ENCODE measurements at regions not wholly inside any gene's neighbourhood (a gene's known extent, or its start where the extent isn't known, plus 50 kb on each side); places are given as distances from the start of the nearest gene placed in this dataset.

DNA sequence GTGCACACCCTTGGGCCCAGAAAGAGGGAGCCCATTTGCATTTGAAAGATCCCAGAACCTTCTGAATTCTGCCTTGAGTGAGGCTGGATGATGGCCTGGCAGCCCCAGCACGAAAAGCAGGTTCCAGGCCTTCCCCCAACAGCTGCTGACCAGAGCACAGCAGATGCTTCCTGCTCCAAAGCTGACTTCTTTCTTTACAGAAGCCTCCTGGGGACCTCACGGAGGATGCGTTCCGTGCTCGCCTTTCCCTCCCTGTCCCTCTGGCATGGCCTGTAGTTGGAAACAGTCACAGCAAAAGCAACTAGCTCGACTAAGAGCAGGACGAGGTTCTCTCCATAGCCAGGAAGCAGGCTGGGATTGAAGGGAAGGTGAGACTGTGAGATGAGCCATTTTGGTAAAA, 107.7 kb upstream of the B3GAT1 start:
- no peak for DNase-seq

- DNase-seq = no peak
Observed at GRCh38 chr11:134519390-134519750, 107.3 kb upstream of the B3GAT1 start.

DNA sequence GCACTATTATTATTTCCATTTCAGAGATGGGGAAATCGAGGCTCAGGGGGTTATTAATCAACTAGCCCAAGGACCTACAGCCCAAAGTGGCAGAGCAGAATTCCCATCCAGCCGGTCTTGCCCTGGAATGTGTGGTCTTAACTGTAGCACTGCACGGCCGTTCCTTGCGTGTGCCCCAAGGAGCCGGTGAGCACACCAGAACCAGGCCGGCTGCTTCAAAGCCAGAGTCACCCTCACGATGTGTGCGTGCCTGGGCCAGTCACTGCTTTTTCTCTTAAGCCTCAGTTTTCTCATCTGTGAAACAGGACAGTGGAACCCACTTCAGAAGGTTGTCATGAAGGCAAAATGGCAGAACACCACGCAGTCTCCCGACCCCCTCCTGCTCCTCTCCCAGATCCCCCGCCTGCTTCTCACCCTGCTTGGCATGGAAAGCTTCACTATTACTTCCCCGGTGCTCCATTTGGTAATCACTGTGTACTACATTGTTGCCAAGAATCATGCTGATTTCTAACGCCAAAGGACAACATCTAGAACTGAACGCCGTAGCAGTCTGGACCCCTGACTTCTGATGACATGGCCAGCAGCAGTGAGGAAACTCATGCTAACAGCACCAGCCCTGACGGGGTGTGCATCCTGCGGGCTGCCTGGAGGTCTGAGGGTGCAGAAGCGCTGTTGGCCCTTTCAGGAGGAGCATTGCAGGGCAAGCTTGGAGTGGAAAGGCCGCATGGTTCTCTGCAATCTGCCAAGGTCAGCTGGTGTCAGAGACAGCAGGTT, 106.8 kb upstream of the B3GAT1 start:
- DNase-seq = no peak

DNA sequence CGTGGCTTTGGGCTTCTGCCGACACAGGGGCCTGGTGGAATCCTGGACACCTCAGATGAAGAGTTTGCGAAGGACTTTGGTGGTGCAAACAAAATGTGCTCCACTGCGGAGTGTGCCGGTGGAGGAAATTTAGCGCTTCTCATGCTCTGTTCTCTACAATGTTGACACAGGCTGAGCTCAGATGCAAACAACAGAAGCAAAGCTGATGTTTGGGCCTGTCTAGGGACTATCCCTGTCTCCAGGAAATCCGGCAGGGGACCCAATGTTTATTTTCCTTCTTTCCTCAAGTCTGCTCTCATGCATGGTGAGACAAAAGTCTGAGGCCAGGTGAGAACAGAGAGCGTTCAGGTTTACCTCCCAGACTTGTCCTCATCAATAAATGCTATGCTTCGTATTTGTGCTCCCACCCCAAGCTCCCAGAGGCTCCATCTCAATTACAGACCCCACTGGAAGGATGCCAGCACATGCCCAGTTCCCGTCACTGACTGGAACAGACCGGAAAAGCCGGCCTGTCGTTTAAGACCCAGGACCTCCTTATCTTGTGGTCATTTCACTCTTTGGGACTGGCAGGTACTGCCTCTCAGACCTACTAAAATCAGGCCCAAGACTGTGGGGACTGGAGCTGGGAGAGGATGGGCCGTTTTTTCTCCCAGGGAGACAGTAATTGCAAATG, 105.7 kb upstream of the B3GAT1 start:
- no peak for DNase-seq

GRCh38 chr11:134517115-134517514, 105.1 kb upstream of the B3GAT1 start:
- DNase-seq = no peak

- DNase-seq = no peak
Observed at GRCh38 chr11:134516529-134516928, 104.5 kb upstream of the B3GAT1 start.

- DNase-seq = no peak
Observed at GRCh38 chr11:134515081-134515960, 103.3 kb upstream of the B3GAT1 start.

DNA sequence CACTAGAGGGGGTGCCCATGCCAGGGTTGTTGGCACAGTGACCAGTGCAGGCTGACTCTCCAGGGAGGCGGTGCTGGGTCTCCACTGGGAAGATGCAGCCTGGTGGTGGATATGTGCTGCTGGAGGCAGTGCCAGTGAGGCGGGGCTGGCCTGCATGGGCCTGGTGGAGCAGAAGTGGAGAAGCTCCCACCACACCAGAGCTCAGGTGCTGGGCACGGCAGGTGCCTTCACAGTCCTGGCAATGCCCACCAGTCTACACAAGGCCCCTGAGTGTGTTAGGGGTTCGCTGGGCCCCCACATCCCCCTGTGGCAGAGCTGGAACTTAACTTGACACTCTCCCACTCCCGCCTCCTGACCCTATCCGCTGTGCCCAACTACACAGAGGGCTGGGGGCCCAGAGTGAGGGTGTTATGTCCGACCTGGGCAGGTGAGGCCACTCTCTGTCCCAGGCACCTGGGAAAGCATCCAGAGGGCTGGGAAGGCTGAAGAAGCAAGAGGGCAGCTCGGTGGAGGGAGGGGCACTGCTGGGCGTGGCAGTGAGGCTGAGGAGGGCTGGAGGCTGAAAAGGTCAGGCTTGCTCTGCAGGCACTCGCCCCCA, 102.4 kb upstream of the B3GAT1 start:
- DNase-seq = no peak

DNA sequence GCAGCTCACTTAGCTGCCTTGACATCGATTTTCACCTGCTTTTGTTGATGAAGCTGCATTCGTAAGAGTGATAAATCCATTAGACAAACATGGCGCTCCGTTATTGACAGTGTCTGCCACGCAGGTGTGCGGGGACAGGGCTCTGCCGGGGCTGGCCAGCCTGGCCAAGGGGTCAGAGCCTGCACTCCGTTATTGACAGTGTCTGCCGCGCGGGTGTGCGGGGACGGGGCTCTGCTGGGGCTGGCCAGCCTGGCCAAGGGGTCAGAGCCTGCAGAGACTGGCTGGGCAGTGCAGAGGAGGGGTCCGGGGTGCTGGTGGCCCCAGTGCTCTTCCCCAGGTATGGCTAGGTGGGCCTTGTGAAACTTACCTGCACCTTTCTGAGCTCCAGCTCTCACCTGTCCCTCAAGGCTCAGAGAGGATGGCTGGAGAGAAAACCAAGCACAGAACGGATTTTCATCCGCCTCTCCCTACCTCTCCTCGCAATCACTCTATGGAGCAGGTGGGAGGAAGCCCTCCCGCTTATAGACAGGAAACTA, 101.6 kb upstream of the B3GAT1 start:
- DNase-seq = no peak

GRCh38 chr11:134512571-134513538, 100.8 kb upstream of the B3GAT1 start:
- no peak for DNase-seq

DNA sequence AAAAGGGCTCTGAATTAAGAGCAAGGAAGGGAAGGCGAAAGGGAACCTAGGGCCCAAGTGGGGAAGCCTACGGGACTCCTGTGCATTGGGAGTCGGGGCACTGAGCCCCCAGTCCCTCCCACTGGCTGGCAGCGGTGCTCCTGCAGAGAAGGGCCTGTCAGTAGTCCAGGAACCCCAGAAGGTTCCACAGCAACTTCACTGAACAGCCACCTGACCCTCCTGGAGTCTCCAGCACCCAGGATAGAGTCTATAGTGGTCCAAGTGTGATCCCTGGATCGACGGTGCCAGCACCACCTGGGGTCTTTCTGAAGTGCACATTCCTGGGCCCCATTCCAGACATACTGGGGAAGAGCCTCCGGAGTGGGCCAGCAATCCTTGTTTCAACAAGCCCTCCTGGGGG, 100.0 kb upstream of the B3GAT1 start:
- no peak for DNase-seq

DNA sequence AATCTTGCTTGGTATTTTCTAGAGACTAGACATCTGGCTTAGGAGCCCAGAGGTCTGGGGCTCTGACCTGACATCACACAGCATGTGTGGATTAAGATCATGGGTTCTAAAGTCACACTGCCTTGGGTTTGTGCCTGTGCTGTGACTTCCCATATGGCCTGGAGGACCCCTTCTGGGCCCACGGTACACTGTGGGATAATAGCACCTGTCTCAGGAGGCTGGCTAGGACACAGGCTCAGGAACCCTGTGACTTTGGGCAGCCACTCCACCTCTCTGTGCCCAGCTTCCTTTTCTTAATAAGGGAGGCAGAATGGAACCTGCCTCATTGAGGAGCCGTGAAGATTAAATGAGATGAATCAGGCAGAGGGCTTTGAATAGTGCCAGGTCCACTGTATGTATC, 99.2 kb upstream of the B3GAT1 start:
- no peak for DNase-seq

- DNase-seq = no peak
Observed at GRCh38 chr11:134510233-134511040, 98.4 kb upstream of the B3GAT1 start.

- no peak for DNase-seq
Observed at GRCh38 chr11:134509381-134510232, 97.6 kb upstream of the B3GAT1 start.

DNA sequence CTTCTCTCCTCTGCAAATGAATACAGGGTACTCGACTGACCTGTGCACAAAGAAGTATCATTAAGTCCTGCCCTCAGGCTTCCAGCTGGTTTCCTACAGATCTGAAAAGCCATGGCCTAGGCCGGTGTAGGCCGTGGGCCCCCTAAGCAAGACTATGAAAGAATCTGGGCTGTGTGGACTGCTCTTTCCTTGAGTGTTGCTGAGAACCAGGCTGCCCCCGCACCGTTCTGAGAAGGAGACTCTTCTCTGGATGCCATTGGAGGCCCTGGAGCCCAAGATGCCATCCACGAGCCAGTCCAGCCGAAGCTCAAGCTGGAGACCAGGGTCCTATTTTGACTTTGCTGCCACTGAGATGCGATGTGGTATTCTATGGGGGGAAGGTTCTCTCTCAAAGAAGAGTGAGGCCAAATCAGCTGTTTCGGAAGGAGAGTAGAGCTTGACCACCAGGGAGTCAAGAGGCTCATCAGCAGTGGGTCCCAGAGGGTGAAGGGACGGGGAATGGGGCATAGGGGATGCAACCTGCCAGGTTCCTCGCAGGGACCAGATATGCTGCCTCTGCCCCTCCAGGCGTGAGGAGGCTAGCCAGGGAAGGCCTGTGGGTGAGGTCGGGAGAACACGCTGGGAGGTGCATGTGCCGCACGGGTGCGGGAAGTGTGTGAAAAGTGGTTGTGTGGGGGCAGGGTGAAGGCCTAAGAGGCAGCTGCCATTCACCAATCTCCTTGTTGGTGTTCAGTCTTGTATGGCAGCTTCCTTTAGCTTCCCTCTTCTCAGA, 96.4 kb upstream of the B3GAT1 start:
- no peak for DNase-seq

DNA sequence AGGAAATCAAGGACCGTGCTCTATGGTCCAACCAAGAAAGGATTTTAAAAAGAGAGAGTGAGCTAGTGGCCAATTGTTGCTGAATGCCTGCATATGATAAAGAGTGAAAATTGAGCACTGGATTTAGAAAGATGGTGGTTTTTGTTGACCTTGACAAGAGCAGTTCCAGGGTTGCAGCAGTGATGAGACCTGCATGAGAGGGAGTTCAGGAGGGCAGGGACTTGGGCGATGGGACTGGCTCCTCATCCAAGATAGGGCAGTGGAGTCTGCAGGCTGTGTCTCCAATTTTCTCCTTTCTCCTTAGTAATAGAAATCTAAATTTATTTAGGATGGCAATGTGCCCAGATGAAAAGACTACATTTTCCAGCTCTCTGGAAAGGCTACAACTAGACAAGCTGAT, 94.0 kb upstream of the B3GAT1 start:
- DNase-seq = no peak

DNA sequence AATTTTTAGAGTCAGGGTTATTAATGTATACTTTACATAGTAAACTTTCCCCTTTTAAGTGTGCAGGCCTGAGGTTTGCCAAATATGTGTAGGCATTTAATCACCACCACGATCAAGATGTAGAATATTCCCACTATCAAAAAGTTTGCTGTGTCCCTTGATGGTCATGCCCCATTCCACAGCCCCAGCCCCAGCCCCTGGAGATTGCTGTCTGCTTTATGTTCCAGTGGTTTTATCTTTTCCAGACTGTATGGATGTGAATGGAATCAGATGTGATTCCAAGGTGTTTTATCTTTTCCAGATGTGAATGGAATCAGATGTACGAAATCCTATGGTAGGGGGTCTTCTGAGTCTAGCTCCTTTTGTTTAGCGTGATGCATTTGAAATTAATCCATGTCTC, 93.1 kb upstream of the B3GAT1 start:
- no peak for DNase-seq

- DNase-seq = no peak
Observed at GRCh38 chr11:134504146-134504905, 92.3 kb upstream of the B3GAT1 start.

Data from NCI-H446 treated with DMSO at 0.1 percent for 48 hours (cell line).